ENCODE measurements at regions not wholly inside any gene's neighbourhood (a gene's known extent, or its start where the extent isn't known, plus 50 kb on each side); places are given as distances from the start of the nearest gene placed in this dataset.
"Not testable (repeated sequence)": the region's sequence is repeated elsewhere in the genome, so short reads cannot be mapped to it uniquely, and the experiment has no call there.

GRCh38 chr2:15824467-15824866, 115.9 kb upstream of the MYCN start:
- not testable (repeated sequence) for TF ChIP-seq CTCF, POLR2A, POLR2AphosphoS5, EP300 (IDR thresholded peaks at IDR 0.05)
